Smooth muscle cell (in vitro differentiated cells): ENCODE measurements at regions not wholly inside any gene's neighbourhood (a gene's known extent, or its start where the extent isn't known, plus 50 kb on each side); places are given as distances from the start of the nearest gene placed in this dataset.
A peak's percentile ranks its signal among the peaks of the same experiment; 100 is the strongest.

Experiments used
- DNase-seq: peaks from one replicate; lab custom pipeline; 2025; ENCODE audit not compliant: unreplicated experiment; lab: John Stamatoyannopoulos, UW
- H2AFZ ChIP-seq: fragments of 200-600 bp; sonication (generic); 2 replicates; pipeline ENCODE4 v1.6.0; 2016; ENCODE audit warnings: antibody characterized with exemption, low read depth, mild to moderate bottlenecking
- H3F3A ChIP-seq: fragments of 200-600 bp; sonication (generic); 2 replicates; pipeline ENCODE4 v1.6.0; 2017; ENCODE audit warnings: antibody characterized with exemption, low read depth
- H3K27ac ChIP-seq: fragments of 200-600 bp; sonication (generic); 2 replicates; pipeline ENCODE4 v1.5.1; 2016; ENCODE audit warnings: low read depth, mild to moderate bottlenecking
- H3K27me3 ChIP-seq: fragments of 200-600 bp; sonication (generic); 2 replicates; pipeline ENCODE4 v1.6.1; 2016; ENCODE audit warnings: low read depth, mild to moderate bottlenecking
- H3K36me3 ChIP-seq: fragments of 200-600 bp; sonication (generic); 2 replicates; pipeline ENCODE4 v1.5.1; 2016; ENCODE audit warnings: low read depth
- H3K4me1 ChIP-seq: fragments of 200-600 bp; sonication (generic); 2 replicates; pipeline ENCODE4 v1.5.1; 2016; ENCODE audit warnings: low read depth
- H3K4me2 ChIP-seq: fragments of 200-600 bp; sonication (generic); 2 replicates; pipeline ENCODE4 v1.6.0; 2016; ENCODE audit warnings: mild to moderate bottlenecking
- H3K4me3 ChIP-seq: fragments of 200-600 bp; sonication (generic); 2 replicates; pipeline ENCODE4 v1.5.1; 2016; ENCODE audit warnings: mild to moderate bottlenecking
- H3K79me2 ChIP-seq: fragments of 200-600 bp; sonication (generic); 2 replicates; pipeline ENCODE4 v1.6.0; 2016; ENCODE audit warnings: low read depth, mild to moderate bottlenecking
- H3K9ac ChIP-seq: fragments of 200-600 bp; sonication (generic); 2 replicates; pipeline ENCODE4 v1.6.0; 2016; ENCODE audit warnings: low read depth
- H3K9me3 ChIP-seq: fragments of 200-600 bp; sonication (generic); replicated peaks from 2 replicates; pipeline ENCODE4 v1.5.1; 2016; ENCODE audit warnings: low read depth
- H4K20me1 ChIP-seq: fragments of 200-600 bp; sonication (generic); 2 replicates; pipeline ENCODE4 v1.6.0; 2016; ENCODE audit warnings: low read depth
- WGBS: methylation state at CpG from one replicate; pipeline ENCODE4 v1.1.7; 2016; ENCODE audit warnings: low lambda C conversion rate; 5-methylcytosine and 5-hydroxymethylcytosine counted together
- TF ChIP-seq, protein P1 (sequence below): fragments of 200-600 bp; sonication (generic); IDR thresholded peaks from 2 replicates; pipeline ENCODE4 v1.5.1; 2017; ENCODE audit warnings: borderline replicate concordance, mild to moderate bottlenecking, antibody characterized with exemption; ENCODE audit not compliant: insufficient read depth, poor library complexity, severe bottlenecking

DNA sequence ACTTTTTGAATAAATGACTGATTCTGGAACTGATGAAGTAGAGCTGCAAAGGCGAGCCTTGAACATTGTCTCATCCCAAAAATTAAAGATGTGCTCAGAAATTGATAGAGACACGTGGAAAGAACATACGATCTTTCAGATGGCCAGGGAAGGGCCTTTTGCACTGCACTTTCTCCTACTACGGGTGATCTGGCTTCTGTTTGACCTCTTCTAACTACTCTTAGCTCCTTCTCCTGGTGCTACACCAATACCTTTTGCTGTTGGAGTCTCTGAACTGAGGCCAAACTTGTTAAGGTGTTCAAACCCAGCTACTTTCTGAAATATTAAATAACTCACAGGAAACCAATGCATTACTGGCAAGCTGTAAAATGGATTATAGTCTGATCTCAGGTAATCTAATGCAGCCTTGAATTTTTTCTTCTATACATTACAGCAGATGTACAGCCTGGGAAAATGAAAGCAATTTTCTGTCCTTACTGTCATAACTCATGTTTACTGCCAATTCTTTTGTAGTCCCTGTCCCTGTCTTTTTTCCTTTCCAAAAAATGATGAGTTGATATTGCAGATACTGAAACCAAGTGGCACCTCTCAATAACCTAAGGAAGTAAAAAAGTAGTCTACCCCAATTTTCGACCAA lies 1086.1 kb upstream of the CNTN5 start:
- no peaks in the 10 kb centered on the region for H4K20me1 ChIP-seq

DNA sequence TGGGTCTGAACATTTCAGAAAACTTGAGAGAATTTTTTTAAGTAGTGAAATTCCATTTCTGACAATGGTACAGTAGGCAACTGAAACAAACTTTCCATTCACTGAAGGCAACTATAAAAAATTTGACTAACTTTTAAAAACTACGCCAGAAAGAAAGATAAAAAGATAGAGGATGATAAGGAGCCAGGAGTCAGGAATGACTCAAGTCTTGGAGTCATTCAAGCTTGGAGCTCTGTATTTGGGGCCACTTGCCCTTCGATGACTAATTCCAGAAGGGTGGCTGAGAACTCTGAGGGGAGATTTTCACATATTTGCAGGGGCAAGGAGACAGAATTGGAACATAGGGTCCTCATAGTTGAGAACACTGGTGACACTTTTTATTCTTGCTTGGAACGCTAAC lies 1083.2 kb upstream of the CNTN5 start:
- Histone ChIP-seq H3K27ac (no peak overlapping the region), H3K4me3 (no peak overlapping the region), H3K4me2 (no peak overlapping the region), H3K27me3 (no peaks in the 10 kb centered on the region), H3K9ac (no peak overlapping the region), H3F3A (no peaks in the 10 kb centered on the region), H4K20me1 (no peaks in the 10 kb centered on the region), H3K36me3 (no peaks in the 10 kb centered on the region), H3K9me3 (no peaks in the 10 kb centered on the region), H3K79me2 (no peaks in the 10 kb centered on the region), H3K4me1 (no peaks in the 10 kb centered on the region), H2AFZ (no peak overlapping the region)
- no peak for DNase-seq
- TF ChIP-seq, protein P1, sequence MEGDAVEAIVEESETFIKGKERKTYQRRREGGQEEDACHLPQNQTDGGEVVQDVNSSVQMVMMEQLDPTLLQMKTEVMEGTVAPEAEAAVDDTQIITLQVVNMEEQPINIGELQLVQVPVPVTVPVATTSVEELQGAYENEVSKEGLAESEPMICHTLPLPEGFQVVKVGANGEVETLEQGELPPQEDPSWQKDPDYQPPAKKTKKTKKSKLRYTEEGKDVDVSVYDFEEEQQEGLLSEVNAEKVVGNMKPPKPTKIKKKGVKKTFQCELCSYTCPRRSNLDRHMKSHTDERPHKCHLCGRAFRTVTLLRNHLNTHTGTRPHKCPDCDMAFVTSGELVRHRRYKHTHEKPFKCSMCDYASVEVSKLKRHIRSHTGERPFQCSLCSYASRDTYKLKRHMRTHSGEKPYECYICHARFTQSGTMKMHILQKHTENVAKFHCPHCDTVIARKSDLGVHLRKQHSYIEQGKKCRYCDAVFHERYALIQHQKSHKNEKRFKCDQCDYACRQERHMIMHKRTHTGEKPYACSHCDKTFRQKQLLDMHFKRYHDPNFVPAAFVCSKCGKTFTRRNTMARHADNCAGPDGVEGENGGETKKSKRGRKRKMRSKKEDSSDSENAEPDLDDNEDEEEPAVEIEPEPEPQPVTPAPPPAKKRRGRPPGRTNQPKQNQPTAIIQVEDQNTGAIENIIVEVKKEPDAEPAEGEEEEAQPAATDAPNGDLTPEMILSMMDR, result no peak
- 52% methylated on average over 3 of the region's 3 CpGs for WGBS

More for the DNA sequence above, 1086.1 kb upstream of the CNTN5 start:
- TF ChIP-seq, protein P1, result no peak
- H3K27me3 ChIP-seq, result no peaks in the 10 kb centered on the region
- no peaks in the 10 kb centered on the region for H3K36me3 ChIP-seq
- no peak for DNase-seq
- H2AFZ ChIP-seq, result peak overlapping the region; percentile 28
- H3K4me3 ChIP-seq, result no peak overlapping the region
- no peak overlapping the region for H3K9ac ChIP-seq
- H3F3A ChIP-seq, result no peaks in the 10 kb centered on the region
- WGBS, result 88% methylated on average over 5 of the region's 5 CpGs
- no peaks in the 10 kb centered on the region for H3K4me1 ChIP-seq
- no peak overlapping the region for H3K27ac ChIP-seq
- no peaks in the 10 kb centered on the region for H3K9me3 ChIP-seq
- H3K4me2 ChIP-seq, result no peak overlapping the region
- no peaks in the 10 kb centered on the region for H3K79me2 ChIP-seq

GRCh38 chr11:97938789-97939188 lies 1082.0 kb upstream of the CNTN5 start:
- Histone ChIP-seq H4K20me1 (no peaks in the 10 kb centered on the region), H3K79me2 (no peaks in the 10 kb centered on the region), H3K4me2 (no peak overlapping the region), H2AFZ (no peak overlapping the region), H3K27me3 (no peaks in the 10 kb centered on the region), H3K4me3 (no peak overlapping the region), H3F3A (no peaks in the 10 kb centered on the region), H3K27ac (no peak overlapping the region), H3K4me1 (no peaks in the 10 kb centered on the region), H3K9ac (no peak overlapping the region), H3K36me3 (no peaks in the 10 kb centered on the region), H3K9me3 (no peaks in the 10 kb centered on the region)
- 83% methylated on average over 2 of the region's 2 CpGs for WGBS
- no peak for DNase-seq
- TF ChIP-seq, protein P1, result no peak

DNA sequence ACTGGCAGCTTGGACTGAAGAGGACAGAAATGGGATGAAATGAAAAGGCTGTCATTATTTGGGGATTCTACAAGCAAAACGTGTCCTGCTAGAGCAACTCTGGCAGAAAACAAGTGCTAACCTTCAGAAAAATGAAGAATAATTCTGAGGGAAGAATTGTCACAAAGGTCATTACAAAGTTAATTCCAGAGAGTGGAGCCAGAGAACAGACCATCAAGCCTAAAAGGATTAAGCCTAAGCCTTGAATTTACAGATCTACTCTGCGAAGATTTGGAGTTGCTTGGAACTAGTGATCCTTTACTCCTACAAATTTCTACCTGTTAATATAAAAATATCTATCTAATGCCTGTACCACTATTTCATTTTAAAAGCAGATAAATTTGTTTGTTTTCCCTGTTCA lies 1077.3 kb upstream of the CNTN5 start:
- H3K79me2 ChIP-seq, result no peaks in the 10 kb centered on the region
- no peak for DNase-seq
- no peaks in the 10 kb centered on the region for H3K4me1 ChIP-seq
- H3K4me2 ChIP-seq, result no peak overlapping the region
- H4K20me1 ChIP-seq, result no peaks in the 10 kb centered on the region
- no peaks in the 10 kb centered on the region for H3K27me3 ChIP-seq
- WGBS, result 72% methylated on average over 2 of the region's 2 CpGs
- H3F3A ChIP-seq, result no peaks in the 10 kb centered on the region
- no peaks in the 10 kb centered on the region for H3K36me3 ChIP-seq
- H3K9ac ChIP-seq, result no peak overlapping the region
- TF ChIP-seq, protein P1, result no peak
- no peak overlapping the region for H3K27ac ChIP-seq
- peak overlapping the region; percentile 33 for H2AFZ ChIP-seq
- no peak overlapping the region for H3K4me3 ChIP-seq
- no peaks in the 10 kb centered on the region for H3K9me3 ChIP-seq
